B cell (primary cell): ENCODE measurements at regions not wholly inside any gene's neighbourhood (a gene's known extent, or its start where the extent isn't known, plus 50 kb on each side); places are given as distances from the start of the nearest gene placed in this dataset.

Experiments
- EZH2 ChIP-seq: IDR thresholded peaks from 2 replicates; pipeline ENCODE4 v1.6.1; 2012; ENCODE audit warnings: borderline replicate concordance, low read depth, mild to moderate bottlenecking, moderate library complexity, low read length; ENCODE audit not compliant: insufficient read depth, poor library complexity, severe bottlenecking
- TF ChIP-seq, protein P1 (sequence below): fragments of 200-600 bp; IDR thresholded peaks from one replicate; pipeline ENCODE4 v1.8.0; 2022; ENCODE audit warnings: antibody characterized with exemption, mild to moderate bottlenecking

DNA sequence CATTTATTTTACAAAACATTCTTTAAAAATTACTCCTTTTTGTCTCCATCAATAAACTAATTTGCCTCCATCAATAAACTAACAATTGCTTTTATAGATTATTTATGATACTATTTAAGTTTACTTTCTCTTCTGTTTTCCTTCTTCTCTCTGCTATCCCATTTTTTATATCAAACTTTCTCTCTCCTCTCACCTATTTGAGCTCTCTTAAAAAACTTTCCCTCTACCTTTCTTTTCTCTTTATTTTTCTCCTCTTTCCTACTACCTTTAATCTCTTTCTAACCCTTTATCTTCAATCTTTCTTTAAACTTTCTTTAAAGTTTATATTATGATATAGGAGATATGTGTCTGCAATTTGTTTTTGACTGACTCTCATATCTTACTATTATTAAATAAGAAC, 566.4 kb downstream of the DACH1 start:
- TF ChIP-seq, protein P1, sequence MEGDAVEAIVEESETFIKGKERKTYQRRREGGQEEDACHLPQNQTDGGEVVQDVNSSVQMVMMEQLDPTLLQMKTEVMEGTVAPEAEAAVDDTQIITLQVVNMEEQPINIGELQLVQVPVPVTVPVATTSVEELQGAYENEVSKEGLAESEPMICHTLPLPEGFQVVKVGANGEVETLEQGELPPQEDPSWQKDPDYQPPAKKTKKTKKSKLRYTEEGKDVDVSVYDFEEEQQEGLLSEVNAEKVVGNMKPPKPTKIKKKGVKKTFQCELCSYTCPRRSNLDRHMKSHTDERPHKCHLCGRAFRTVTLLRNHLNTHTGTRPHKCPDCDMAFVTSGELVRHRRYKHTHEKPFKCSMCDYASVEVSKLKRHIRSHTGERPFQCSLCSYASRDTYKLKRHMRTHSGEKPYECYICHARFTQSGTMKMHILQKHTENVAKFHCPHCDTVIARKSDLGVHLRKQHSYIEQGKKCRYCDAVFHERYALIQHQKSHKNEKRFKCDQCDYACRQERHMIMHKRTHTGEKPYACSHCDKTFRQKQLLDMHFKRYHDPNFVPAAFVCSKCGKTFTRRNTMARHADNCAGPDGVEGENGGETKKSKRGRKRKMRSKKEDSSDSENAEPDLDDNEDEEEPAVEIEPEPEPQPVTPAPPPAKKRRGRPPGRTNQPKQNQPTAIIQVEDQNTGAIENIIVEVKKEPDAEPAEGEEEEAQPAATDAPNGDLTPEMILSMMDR = no peak
- no peak for TF ChIP-seq EZH2
